MM.1S (cell line): ENCODE measurements at regions not wholly inside any gene's neighbourhood (a gene's known extent, or its start where the extent isn't known, plus 50 kb on each side); places are given as distances from the start of the nearest gene placed in this dataset.

Source experiments
- CTCF ChIP-seq: fragments of 300-600 bp; sonication (generic); IDR thresholded peaks from 2 replicates; pipeline ENCODE4 v1.5.1; 2016; ENCODE audit warnings: antibody characterized with exemption, low read length, mixed read lengths
- EZH2 ChIP-seq: fragments of 300-600 bp; sonication (generic); optimal IDR thresholded peaks from 2 replicates; pipeline ENCODE3; 2017; ENCODE audit warnings: low read depth, mild to moderate bottlenecking, antibody characterized with exemption, low read length, mixed read lengths
- EZH2phosphoT487 ChIP-seq: fragments of 300-600 bp; sonication (generic); IDR thresholded peaks from 2 replicates; pipeline ENCODE4 v1.6.1; 2018; ENCODE audit warnings: antibody characterized with exemption, low read length

GRCh38 chr14:42563313-42563712 lies 956.6 kb downstream of the LRFN5 start:
- no peak for TF ChIP-seq EZH2
- TF ChIP-seq CTCF = no peak
- TF ChIP-seq EZH2phosphoT487 = no peak
